ENCODE measurements at regions not wholly inside any gene's neighbourhood (a gene's known extent, or its start where the extent isn't known, plus 50 kb on each side); places are given as distances from the start of the nearest gene placed in this dataset.

GRCh38 chr21:35232545-35233176, 183.6 kb upstream of the RUNX1 start:
- DNase-seq = no peak

- no peak for DNase-seq
Measured at GRCh38 chr21:35231090-35231489, 182.0 kb upstream of the RUNX1 start.

GRCh38 chr21:35229290-35229689, 180.2 kb upstream of the RUNX1 start:
- DNase-seq = no peak

GRCh38 chr21:35227786-35228185, 178.7 kb upstream of the RUNX1 start:
- no peak for DNase-seq

GRCh38 chr21:35226968-35227744, 178.1 kb upstream of the RUNX1 start:
- DNase-seq = no peak

GRCh38 chr21:35226328-35226727, 177.2 kb upstream of the RUNX1 start:
- no peak for DNase-seq

- DNase-seq = no peak
Measured at GRCh38 chr21:35225573-35225972, 176.5 kb upstream of the RUNX1 start.

- DNase-seq = no peak
Measured at GRCh38 chr21:35223480-35224156, 174.5 kb upstream of the RUNX1 start.

- DNase-seq = no peak
Measured at GRCh38 chr21:35222541-35222941, 173.4 kb upstream of the RUNX1 start.

- no peak for DNase-seq
Measured at GRCh38 chr21:35222021-35222420, 172.9 kb upstream of the RUNX1 start.

GRCh38 chr21:35220301-35220700, 171.2 kb upstream of the RUNX1 start:
- DNase-seq = no peak

- DNase-seq = no peak
Measured at GRCh38 chr21:35219719-35220118, 170.6 kb upstream of the RUNX1 start.

- no peak for DNase-seq
Measured at GRCh38 chr21:35219291-35219690, 170.2 kb upstream of the RUNX1 start.

GRCh38 chr21:35217504-35218060, 168.5 kb upstream of the RUNX1 start:
- DNase-seq = no peak

GRCh38 chr21:35216996-35217395, 167.9 kb upstream of the RUNX1 start:
- DNase-seq = no peak

- no peak for DNase-seq
Measured at GRCh38 chr21:35215870-35216269, 166.8 kb upstream of the RUNX1 start.

GRCh38 chr21:35212393-35213127, 163.5 kb upstream of the RUNX1 start:
- DNase-seq = no peak

- DNase-seq = no peak
Measured at GRCh38 chr21:35211782-35212181, 162.7 kb upstream of the RUNX1 start.

- DNase-seq = no peak
Measured at GRCh38 chr21:35210093-35210492, 161.0 kb upstream of the RUNX1 start.

GRCh38 chr21:35208810-35209517, 159.9 kb upstream of the RUNX1 start:
- DNase-seq = no peak

- no peak for DNase-seq
Measured at GRCh38 chr21:35208104-35208503, 159.0 kb upstream of the RUNX1 start.

GRCh38 chr21:35207322-35207721, 158.2 kb upstream of the RUNX1 start:
- no peak for DNase-seq
